Esophagus squamous epithelium (tissue), 5 donors: ENCODE measurements at regions not wholly inside any gene's neighbourhood (a gene's known extent, or its start where the extent isn't known, plus 50 kb on each side); places are given as distances from the start of the nearest gene placed in this dataset.
A peak's percentile ranks its signal among the peaks of the same experiment; 100 is the strongest.

ENCODE experiments used
- DNase-seq: peaks from one replicate; lab custom pipeline; 2025; lab: John Stamatoyannopoulos, UW
- H3K27ac ChIP-seq, 4 donors: fragments of 200-600 bp; sonication (generic); one replicate each; pipeline ENCODE4 v1.5.1; 2016 to 2019; ENCODE audit warnings: mild to moderate bottlenecking in 1 of 4
- H3K27me3 ChIP-seq, 4 donors: fragments of 200-600 bp; sonication (generic); 1 replicate in 3 of 4; 2 replicates in 1 of 4; pipeline versions ENCODE4 v1.5.1 to v1.6.0; 2017 to 2021; ENCODE audit warnings: antibody characterized with exemption in 1 of 4
- H3K36me3 ChIP-seq, 3 donors: fragments of 200-600 bp; sonication (generic); one replicate each; pipeline ENCODE4 v1.5.1; 2016 to 2019
- H3K4me1 ChIP-seq, 3 donors: fragments of 200-600 bp; sonication (generic); one replicate each; pipeline ENCODE4 v1.5.1; 2017 to 2019
- H3K4me3 ChIP-seq, 4 donors: fragments of 200-600 bp; sonication (generic); 1 replicate in 3 of 4; 2 replicates in 1 of 4; pipeline ENCODE4 v1.5.1; 2016 to 2019; ENCODE audit warnings: mild to moderate bottlenecking in 2 of 4, moderate library complexity in 1 of 4
- H3K9me3 ChIP-seq, 3 donors: fragments of 200-600 bp; sonication (generic); one replicate each; pipeline ENCODE4 v1.5.1; 2016 to 2019
- POLR2A ChIP-seq, 4 donors: fragments of 450-650 bp; IDR thresholded peaks; one replicate each; pipeline ENCODE4 v1.6.1; 2017; ENCODE audit warnings: antibody characterized with exemption in 4 of 4, mild to moderate bottlenecking in 4 of 4, moderate library complexity in 3 of 4
- WGBS, 2 donors: methylation state at CpG; one replicate each; pipeline ENCODE4 v1.1.5; 2018; 5-methylcytosine and 5-hydroxymethylcytosine counted together
- intact Hi-C: fragments of 100-400 bp; cut with DNase I; formaldehyde crosslinking; loops from one replicate; pipeline ENCODE4 v1.15.0; 2022
- TF ChIP-seq, protein P1 (sequence below), 6 experiments: fragments of 450-650 bp in 4 of 6; fragments of 200-600 bp in 2 of 6; sonication (generic) in 2 of 6; IDR thresholded peaks; one replicate each; pipeline ENCODE4 v1.5.1; 2016 to 2019; ENCODE audit warnings: antibody characterized with exemption in 6 of 6, mild to moderate bottlenecking in 4 of 6, moderate library complexity in 4 of 6
- donor health status: DM: yes; HTN: yes; CAD: no.

- Histone ChIP-seq H3K4me3 (no peak overlapping the region), H3K9me3 (no peaks in the 10 kb centered on the region), H3K27me3 (no peaks in the 10 kb centered on the region), H3K27ac (no peak overlapping the region), H3K4me1 (no peaks in the 10 kb centered on the region), H3K36me3 (no peaks in the 10 kb centered on the region)
- intact Hi-C loops = no loop called here
- TF ChIP-seq, protein P1, sequence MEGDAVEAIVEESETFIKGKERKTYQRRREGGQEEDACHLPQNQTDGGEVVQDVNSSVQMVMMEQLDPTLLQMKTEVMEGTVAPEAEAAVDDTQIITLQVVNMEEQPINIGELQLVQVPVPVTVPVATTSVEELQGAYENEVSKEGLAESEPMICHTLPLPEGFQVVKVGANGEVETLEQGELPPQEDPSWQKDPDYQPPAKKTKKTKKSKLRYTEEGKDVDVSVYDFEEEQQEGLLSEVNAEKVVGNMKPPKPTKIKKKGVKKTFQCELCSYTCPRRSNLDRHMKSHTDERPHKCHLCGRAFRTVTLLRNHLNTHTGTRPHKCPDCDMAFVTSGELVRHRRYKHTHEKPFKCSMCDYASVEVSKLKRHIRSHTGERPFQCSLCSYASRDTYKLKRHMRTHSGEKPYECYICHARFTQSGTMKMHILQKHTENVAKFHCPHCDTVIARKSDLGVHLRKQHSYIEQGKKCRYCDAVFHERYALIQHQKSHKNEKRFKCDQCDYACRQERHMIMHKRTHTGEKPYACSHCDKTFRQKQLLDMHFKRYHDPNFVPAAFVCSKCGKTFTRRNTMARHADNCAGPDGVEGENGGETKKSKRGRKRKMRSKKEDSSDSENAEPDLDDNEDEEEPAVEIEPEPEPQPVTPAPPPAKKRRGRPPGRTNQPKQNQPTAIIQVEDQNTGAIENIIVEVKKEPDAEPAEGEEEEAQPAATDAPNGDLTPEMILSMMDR (IDR thresholded peaks at IDR 0.05) = no peak
- no peak for DNase-seq
- WGBS, 2 donors = 51 to 60% methylated on average over 2 of the region's 2 CpGs
Observed at GRCh38 chr3:76566211-76566534, 473.7 kb upstream of the ROBO2 start.

DNA sequence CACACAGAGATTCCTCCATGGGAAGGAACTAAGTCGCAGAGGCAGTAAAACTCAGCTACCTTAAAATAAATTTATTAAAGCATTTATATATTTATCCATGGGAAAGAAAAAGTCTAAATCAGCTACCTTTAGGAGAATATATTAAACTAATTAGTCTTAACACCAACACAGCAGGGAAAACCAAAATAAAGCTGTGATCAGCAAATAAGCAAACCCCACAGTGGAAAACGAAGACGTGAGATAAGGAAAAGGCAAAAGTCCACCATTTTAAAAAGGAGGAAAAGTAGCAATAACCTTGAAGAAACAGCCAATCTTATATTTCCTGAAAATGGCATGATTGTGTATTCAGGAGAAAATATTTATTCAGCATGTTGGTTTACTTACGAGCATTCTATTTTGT lies 473.0 kb upstream of the ROBO2 start:
- Histone ChIP-seq H3K27ac (no peak overlapping the region), H3K4me3 (no peak overlapping the region), H3K4me1 (no peaks in the 10 kb centered on the region), H3K9me3 (no peaks in the 10 kb centered on the region), H3K27me3 (no peaks in the 10 kb centered on the region), H3K36me3 (no peaks in the 10 kb centered on the region)
- TF ChIP-seq, protein P1 (IDR thresholded peaks at IDR 0.05) = no peak
- TF ChIP-seq POLR2A (IDR thresholded peaks at IDR 0.05) = no peak
- 84 to 88% methylated on average over 4 of the region's 4 CpGs for WGBS, 2 donors
- no peak for DNase-seq
- intact Hi-C loops = no loop called here

GRCh38 chr3:76570436-76571057 lies 469.4 kb upstream of the ROBO2 start:
- no peak for DNase-seq
- H3K36me3 ChIP-seq = no peaks in the 10 kb centered on the region
- H3K27ac ChIP-seq = no peak overlapping the region
- no peak overlapping the region for H3K4me3 ChIP-seq
- intact Hi-C loops = no loop called here
- H3K27me3 ChIP-seq = no peaks in the 10 kb centered on the region
- H3K9me3 ChIP-seq = no peaks in the 10 kb centered on the region
- no peaks in the 10 kb centered on the region for H3K4me1 ChIP-seq
- WGBS, 2 donors = 52 to 61% methylated on average over 3 of the region's 3 CpGs
- no peak for TF ChIP-seq POLR2A (IDR thresholded peaks at IDR 0.05)
- TF ChIP-seq, protein P1 (IDR thresholded peaks at IDR 0.05) = peak in 2 of 6 experiments; percentile 18 to 45

DNA sequence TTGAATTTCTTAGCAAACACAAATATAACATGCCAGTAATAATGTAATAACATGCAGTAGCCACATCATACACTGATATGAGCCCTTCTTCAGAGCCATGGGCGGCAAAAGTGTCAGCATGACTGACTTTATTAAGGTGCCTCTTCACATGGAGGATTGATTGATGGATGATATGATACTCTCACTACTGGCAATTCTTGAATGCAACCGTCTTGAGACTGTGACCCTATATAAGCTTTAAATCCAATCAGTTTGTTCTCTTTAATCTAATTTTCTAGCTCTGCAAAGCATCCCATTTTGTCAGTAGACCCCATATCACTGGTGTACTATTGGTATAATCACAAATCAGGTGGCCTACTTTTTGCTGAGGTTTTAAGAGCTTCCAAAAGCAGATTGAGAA lies 463.7 kb upstream of the ROBO2 start:
- WGBS, 2 donors = 74 to 76% methylated on average over 2 of the region's 2 CpGs
- H3K4me1 ChIP-seq = no peaks in the 10 kb centered on the region
- TF ChIP-seq, protein P1 (IDR thresholded peaks at IDR 0.05) = no peak
- no peak for TF ChIP-seq POLR2A (IDR thresholded peaks at IDR 0.05)
- H3K4me3 ChIP-seq = no peak overlapping the region
- H3K9me3 ChIP-seq = no peaks in the 10 kb centered on the region
- no peaks in the 10 kb centered on the region for H3K36me3 ChIP-seq
- no peak for DNase-seq
- H3K27me3 ChIP-seq = no peaks in the 10 kb centered on the region
- no peak overlapping the region for H3K27ac ChIP-seq
- intact Hi-C loops = no loop called here

GRCh38 chr3:76582098-76582497 lies 457.8 kb upstream of the ROBO2 start:
- H3K4me1 ChIP-seq = no peaks in the 10 kb centered on the region
- H3K27ac ChIP-seq = no peak overlapping the region
- H3K36me3 ChIP-seq = no peaks in the 10 kb centered on the region
- H3K9me3 ChIP-seq = no peaks in the 10 kb centered on the region
- TF ChIP-seq, protein P1 (IDR thresholded peaks at IDR 0.05) = no peak
- TF ChIP-seq POLR2A (IDR thresholded peaks at IDR 0.05) = no peak
- DNase-seq = no peak
- H3K4me3 ChIP-seq = no peak overlapping the region
- intact Hi-C loops = no loop called here
- H3K27me3 ChIP-seq = no peaks in the 10 kb centered on the region
